Gastroesophageal sphincter (tissue), 3 donors: ENCODE measurements at regions not wholly inside any gene's neighbourhood (a gene's known extent, or its start where the extent isn't known, plus 50 kb on each side); places are given as distances from the start of the nearest gene placed in this dataset.

Experiments
- CTCF ChIP-seq, 4 experiments: fragments of 200-600 bp in 2 of 4; fragments of 450-650 bp in 2 of 4; sonication (generic) in 1 of 4; IDR thresholded peaks; one replicate each; pipeline ENCODE4 v1.5.1; 2017 to 2019; ENCODE audit warnings: antibody characterized with exemption in 4 of 4, mild to moderate bottlenecking in 2 of 4, moderate library complexity in 2 of 4
- EP300 ChIP-seq: sonication (generic); formaldehyde crosslinking; IDR thresholded peaks from one replicate; pipeline ENCODE4 v1.6.1; 2017; ENCODE audit warnings: antibody characterized with exemption, mild to moderate bottlenecking
- POLR2AphosphoS5 ChIP-seq: sonication (generic); formaldehyde crosslinking; IDR thresholded peaks from one replicate; pipeline ENCODE4 v1.6.1; 2017; ENCODE audit warnings: antibody characterized with exemption

- no peak for TF ChIP-seq CTCF (IDR thresholded peaks at IDR 0.05)
- no peak for TF ChIP-seq EP300
- no peak for TF ChIP-seq POLR2AphosphoS5
Measured at GRCh38 chr5:84506625-84507024, 121.9 kb upstream of the EDIL3 start.
